ENCODE measurements at regions not wholly inside any gene's neighbourhood (a gene's known extent, or its start where the extent isn't known, plus 50 kb on each side); places are given as distances from the start of the nearest gene placed in this dataset.
"Not testable (repeated sequence)": the region's sequence is repeated elsewhere in the genome, so short reads cannot be mapped to it uniquely, and the experiment has no call there.

DNA sequence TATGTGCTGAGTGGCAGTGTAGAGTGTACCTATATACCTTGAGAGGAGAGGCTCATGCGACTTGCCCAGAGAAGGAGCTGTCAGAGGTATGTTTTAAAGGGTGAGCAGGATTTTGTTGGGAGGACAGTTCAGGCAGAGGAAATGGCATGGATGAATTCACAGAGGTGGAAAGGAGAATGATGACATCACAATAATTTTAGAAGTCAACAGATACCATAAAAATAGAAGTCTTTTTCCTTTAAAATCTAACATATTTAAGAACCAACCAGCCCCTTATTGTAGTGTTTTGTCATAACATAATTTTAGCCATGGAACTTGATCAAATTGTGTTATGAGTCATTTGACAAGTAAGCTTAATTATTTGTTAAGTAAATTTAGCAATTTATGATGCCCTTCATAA, 538.1 kb upstream of the GYPC start:
- DNase-seq, result no peak

DNA sequence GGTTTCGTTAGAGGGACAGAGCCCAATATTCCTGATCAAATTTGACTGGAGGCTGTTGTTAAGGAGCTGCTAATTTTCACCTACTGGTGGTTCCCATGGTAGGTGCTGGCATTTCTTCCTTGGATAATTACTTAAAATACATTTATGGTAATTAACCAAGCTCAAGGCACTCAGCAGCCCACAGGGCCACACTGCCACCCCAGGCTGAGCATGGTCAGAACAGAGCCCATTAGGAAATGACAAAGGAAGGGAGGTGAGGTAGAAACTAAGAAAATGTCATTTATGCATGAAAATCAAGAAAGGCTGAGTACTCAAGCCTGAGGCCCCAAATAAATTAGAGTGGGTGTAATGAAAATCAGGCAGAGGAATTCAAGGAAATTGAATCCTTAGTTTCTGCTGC, 510.2 kb upstream of the GYPC start:
- DNase-seq, result no peak

DNA sequence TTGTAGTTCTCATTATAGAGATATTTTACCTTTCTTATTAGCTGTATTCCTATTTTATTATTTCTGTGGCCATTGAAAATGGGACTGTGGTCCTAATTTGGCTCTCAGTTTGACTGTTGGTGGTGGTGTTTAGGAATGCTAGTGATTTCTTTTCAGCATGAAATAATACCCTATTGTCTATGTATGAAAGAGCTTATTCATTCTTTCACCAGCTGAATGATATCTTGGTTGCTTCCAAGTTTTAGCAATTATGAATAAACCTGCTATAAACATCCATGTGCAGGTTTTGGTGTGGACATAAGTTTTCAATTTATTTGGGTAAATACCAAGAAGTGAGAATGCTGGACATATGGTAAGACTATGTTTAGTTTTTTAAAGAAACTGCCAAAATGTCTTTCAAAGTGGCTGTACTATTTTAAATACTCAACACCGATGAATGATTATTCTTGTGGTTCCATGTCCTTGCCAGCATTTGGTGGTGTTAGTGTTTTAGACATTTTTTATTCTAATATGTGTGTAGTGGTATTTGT, 501.6 kb upstream of the GYPC start:
- no peak for DNase-seq

DNA sequence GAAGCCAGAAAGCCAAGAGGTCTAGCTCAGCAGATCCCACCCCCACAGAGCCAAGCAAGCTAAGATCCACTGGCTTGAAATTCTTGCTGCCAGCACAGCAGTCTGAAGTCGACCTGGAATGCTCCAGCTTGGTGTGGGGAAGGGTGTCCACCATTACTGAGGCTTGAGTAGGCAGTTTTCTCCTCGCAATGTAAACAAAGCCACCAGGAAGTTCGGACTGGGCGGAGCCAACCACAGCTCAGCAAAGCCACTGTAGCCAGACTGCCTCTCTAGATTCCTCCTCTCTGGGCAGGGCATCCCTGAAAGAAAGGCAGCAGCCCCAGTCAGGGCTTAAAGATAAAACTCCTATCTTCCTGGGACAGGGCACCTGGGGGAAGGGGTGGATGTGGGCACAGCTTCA, 495.0 kb upstream of the GYPC start:
- DNase-seq, result not testable (repeated sequence)

DNA sequence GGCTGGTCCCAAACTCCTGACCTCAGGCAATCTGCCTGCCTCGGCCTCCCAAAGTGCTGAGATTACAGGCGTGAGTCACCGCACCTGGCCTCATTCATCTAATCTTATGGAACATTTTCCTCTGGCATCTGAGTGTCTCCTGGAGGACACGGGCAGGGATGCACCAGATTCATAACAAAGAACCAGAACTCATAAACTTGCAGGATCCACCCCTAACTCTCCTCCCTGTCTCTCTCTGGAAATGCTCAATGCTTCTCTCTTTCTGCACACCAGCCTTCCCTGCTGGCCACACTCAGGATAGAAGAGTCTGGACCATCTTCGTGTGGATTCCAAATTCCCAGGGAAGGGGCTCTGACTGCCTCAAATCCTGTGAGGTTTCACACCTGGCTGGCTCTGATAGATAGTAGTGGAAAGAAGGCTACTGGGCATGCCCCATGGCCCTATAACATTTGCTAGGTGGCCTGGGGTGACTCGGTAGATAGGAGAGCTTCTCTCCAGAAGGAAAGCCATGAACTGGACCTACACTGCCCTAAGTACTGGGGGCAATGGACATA, 483.2 kb upstream of the GYPC start:
- no peak for DNase-seq

DNA sequence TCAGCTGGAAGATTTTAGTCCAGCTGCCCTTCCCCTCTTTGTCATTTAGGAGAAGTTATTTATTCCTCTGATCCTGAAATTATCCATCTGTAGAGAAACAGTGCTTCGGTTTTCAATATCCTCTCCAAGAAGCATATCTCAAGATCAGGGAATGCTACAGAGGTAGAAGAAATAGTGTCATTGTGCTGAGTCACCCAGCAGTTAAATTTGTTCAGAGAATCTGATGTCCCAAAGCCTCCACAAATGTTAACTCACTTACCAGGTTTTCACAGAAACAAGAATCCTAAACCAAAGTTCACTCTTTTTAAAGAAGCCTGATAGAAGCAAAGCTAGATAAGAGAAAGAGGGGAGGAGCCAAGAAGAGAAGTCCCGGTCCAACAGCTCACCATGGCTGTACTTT, 480.7 kb upstream of the GYPC start:
- DNase-seq, result no peak

DNA sequence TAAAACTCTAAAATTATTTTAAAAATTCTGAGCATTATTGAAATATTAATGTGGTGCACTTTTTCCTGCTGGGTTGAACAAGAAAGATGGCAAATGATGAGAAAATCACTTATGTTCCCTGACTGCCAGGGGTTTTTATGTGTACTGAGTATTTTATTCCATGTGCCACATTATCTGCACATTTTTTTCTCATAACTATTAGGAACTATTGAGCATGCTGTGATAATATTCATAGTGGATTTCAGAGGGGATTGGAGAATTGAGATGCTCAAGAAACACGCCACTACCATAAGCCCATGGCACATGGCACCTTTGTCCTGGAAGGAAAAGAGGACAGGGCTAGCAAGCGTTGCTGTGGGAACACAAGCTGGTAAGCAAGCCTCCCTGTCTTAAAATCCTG, 478.5 kb upstream of the GYPC start:
- DNase-seq, result no peak

DNA sequence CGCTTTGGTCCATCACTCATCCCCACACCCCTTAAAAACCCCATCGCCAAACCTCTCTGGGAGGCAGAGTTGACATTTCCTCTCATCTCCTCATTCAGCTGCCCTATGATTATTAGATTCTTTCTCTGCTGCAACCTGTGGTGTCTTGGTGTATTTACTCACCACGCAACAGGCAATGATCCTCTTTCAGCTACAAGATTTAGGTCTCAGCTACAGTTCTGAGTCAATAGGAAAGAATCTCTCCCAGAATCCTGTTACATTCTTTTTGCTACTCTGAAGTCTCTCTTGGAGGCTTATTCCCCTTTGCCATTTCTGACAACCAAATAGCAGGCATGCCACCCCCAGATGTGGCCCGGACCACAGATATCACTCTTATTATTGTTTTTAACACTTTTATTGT, 468.3 kb upstream of the GYPC start:
- DNase-seq, result no peak

DNA sequence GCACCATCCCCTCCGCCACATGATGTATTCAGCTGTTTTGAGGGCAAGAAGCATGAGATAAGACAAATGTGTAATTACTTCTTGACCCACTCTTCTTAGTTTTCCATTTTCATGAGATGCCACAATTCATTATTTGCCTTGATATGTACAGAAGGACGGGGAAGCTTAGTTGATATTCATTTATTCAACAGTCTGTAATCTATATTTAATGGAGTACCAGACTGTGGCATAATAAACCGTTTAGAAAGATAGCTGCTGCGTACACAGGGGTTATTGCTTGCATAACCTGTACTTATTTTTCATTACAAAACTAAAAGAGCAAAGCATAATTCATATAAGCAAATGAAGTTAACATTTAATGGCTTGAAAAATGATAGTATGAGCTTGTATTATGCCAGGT, 466.4 kb upstream of the GYPC start:
- no peak for DNase-seq

DNA sequence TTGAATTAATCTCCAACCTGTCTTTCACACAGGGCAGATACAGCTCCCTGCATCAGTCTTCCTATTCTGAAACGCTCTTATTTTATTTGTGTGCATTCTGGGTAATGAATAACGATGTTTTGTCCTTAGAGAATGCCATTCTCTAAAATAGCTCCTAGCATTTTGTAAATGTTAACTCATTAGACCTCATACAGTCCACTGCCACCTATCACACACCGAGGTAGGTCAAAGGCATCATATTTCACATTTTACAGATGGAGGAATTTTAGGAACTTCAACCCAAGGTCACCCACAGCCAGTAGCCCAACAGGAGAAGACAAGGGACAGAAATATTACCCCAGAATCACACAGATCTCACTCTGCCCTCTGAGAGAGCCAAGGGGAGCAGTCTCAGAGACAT, 455.4 kb upstream of the GYPC start:
- no peak for DNase-seq

DNA sequence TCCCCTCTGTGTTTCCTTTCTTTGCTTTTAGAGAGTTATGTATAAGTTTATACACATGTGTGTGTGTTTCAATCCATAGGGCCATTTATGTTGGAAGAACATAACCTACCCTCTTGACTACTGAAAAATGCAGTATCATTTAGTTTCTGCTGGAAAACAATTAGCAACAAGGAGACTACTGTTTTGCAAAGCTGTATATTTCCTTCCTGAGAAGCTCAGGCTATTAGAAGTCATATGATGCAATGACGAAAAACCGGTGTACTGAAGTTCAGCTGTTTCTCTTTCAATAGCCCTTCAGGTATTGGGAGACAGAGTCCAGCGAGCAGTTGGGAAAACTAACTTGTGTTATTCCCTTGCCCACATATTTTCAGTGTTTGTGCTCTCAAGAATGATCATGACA, 447.7 kb upstream of the GYPC start:
- no peak for DNase-seq

DNA sequence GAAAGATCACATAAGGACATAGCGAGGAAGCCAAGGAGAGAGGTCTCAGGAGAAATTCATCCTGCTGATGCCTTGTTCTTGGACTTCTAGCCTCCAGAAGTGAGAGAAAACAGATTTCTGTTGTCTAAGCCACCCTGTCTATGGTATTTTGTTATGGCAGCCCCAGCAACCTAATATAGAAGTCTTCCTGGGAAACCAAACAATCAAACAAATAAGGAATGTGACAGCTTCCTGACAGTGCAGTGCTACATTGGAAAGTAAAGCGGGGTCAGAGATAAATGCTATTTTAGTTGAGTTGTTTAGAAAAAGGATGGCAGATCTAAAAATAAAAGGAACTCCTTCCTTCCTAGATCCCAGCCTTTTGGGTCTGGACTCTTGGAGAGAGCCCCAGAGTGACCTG, 443.2 kb upstream of the GYPC start:
- DNase-seq, result no peak

DNA sequence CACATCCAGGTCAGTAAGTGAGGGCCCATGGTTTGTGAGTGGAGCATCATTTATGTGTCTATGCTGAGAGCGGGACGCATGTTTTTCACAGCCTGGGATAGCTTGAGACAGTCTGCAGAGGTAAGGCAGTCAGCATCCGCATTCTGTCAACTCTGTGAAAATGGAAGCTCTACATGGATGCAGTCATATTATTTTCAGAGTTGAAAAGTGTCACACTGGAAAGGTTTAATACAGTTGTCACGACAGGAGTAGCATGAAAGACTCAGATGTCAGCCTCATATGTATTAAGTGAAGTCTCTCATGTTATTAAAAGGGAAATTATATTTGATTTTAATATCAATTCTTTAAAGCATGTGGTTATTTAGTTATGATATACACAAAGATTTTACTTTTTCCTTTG, 436.9 kb upstream of the GYPC start:
- DNase-seq, result no peak

DNA sequence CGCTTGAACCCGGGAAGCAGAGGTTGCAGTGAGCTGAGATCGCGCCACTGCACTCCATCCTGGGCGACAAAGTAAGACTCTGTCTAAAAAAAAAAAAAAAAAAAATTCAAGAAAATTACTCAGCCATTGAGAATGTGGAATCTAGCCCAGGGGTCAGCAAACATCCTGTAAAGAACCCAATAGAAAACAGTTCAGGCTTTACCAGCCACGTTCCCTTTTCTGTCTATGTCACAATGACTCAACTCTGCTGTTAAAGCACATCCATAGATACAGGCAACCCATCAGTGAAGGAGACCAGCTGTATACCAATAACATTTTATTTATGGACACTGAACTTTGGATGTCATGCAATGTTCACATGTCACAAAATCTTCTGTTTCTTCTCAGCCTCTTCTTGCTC, 435.6 kb upstream of the GYPC start:
- DNase-seq, result no peak

DNA sequence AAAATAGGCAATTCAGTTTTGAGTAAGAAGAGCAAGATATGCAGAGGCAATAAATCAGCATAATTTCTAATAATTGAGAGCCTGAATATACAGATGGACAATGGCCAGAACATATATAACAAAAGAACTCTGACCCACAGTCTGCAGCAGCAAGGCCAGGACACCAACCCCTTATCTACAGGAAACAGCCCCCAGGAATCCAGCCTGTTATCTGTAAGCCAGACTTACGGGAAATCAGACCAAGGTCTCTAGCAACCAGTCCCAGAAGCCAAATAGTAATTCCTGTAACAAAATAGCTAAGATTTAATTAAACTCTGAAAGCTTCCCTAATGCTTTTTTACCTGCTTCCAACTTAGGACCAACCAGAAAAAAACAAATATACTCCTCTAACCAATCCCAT, 434.5 kb upstream of the GYPC start:
- no peak for DNase-seq

DNA sequence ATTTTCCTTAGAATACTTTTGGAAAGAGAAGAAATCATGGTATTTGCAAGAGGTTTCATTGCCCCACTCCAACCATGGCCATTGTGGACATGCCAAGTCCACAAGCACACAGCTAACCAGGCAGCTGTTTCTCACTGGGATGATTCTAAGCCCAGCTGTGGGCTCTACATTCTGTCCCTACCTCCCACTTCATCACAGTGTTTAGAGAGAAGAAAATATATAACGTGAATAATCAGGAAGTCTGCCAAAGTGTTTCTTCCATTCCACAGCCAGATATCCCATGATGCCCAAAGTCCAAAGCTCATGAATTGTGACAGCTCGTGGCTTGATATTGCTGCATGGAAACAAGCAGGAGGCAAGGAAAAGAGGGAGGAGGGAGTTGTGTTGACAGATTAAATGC, 433.7 kb upstream of the GYPC start:
- DNase-seq, result no peak

DNA sequence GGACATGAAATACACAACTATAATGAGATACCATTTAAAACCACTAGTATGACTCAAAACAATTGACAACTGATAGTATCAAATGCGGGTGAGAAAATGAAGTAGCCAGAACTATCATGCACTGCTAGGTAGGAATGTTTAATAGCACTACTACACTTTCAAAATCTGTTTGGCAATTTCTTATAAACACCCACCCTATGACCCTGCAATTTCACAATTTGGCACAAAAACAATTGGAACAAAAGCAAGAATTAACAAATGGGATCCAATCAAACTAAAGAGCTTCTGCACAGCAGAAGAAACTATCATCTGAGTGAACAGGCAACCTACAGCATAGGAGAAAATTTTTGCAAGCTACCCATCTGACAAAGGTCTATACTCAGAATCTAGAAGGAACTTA, 431.2 kb upstream of the GYPC start:
- no peak for DNase-seq

DNA sequence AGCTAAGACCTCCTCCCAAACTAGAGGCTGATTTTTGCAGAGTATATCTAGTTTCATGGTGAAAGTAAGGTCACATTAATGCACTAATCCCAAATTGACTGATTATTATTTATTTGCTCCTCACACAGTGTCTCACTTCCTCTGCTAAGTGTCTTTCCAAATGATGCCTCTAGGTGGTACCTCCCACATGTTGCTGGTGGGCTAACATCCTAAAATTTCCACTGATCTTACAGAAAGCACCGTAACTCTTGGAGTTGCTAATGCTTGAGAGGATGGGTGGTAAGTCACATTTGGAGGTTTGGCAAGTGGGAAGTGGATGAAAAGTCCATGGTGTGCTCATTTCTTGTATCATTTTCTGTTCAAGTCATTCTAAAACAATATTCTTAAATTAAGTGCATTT, 428.7 kb upstream of the GYPC start:
- DNase-seq, result no peak

DNA sequence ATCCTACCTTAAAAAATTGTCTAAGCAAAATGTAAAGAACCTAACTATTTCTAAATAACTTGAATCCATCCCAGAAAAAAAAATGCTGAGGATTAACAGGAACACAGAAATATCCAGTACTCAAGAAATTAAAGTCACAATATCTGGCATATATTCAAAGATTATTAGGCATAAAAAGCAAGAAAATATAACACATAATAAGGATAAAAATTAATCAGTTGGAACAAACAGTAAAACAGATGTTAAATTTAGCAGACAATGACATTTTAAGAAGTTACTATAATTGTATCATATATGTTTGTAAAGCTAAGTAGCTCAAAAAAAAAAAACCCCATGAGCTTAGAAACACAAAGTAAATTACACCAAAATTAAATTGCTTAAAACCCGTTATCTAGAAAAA, 427.4 kb upstream of the GYPC start:
- DNase-seq, result no peak

DNA sequence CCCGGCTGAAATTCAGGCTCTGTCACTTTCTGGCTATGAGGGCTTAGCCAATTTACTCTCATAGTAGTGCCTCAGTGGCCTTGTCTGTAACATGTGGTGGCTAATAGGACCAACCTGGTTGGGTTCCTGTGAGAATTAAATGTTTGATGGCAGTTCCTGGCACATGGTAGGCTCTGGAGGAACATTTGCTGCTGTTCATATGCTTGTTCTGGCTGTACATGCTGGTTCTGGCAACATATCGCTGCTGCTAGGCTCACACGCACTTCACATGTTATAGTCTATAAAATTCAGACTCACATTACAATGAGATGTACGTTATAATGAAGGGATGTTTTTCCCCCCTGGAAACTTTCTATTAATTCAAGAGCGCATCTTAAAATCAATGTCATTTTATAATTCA, 417.7 kb upstream of the GYPC start:
- DNase-seq, result no peak

DNA sequence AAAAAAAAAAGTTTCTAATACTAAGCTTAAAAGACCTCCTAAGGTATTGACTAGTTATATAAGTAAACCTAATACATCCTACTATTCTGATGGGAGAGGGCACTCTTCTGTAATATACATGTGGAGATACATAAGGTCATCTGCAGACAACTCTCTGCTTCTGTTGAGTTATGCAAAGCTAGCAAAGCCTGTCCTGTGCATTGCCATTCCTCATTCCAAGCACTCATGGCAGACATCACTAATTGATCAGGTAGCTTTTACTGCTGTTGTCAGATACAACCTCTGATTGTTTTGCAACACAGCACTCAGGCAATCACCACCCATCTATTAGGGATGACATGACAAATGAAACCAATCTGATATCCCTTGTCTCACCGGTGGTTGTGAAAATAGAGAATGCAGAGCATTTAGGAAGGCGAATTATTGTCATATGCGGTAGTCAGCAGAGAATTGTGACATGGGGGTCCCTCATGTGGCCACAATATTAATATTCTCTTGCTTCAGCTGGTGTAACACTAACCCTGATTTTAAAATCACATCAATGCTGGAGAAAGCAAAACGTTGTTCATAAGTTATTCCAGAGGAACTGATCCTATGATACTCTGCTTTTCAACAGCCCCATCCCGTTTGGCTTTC, 416.5 kb upstream of the GYPC start:
- DNase-seq, result no peak

DNA sequence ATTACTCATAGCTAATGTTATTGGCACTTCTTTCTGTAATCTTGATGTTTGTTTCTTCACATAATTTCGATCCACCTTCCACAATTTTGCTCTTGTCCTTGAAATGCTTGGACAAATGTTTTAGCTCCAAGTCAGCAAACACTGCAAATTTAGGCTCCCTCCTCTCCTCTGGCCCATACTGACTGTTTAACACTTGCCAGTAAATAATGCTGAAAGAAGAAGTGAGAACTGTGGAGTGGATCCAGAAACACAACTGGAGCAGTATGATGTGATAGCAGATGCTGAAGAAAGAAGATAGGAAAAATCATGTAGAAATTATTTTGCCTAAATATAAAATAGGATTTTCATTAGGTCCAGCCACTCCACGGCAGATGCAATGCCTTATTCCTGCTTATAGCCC, 415.0 kb upstream of the GYPC start:
- no peak for DNase-seq

DNA sequence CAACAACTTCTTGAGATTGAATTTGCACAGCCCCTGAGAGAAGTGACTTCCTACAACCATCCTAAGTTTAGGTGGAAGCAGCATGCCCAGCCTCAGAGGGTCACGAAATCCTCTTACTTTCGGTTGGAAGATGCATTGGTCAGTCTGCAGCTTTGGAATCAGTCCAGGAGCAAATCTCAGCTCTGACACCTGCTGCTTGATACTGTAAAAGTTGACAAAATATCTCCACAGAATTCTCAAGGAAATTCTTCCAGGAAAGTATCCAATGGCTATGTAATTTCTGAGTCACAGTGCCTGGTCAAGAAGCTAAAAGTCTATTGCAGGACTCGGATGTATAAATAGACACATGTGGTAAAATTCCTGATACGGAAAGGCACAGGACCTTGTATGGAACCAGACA, 414.5 kb upstream of the GYPC start:
- no peak for DNase-seq

DNA sequence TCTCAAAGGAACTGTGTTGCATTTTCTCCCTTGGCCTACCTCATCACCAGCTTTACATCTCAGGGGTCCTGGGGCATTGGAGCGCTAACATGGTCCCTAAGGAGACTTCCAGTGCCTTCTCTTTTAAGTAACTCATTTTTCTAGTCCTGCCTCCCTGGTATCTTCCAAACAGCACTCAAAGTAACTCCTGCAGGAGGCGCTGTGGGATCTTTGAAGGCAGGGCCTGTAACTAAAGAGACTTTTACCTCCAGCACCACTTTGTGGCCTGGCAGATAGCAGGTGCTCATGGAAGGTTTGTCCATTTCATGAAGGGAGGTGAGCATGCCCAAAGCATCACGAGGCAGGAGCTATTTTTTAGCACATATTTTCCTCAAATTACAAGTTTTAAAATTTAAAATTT, 411.0 kb upstream of the GYPC start:
- DNase-seq, result no peak

DNA sequence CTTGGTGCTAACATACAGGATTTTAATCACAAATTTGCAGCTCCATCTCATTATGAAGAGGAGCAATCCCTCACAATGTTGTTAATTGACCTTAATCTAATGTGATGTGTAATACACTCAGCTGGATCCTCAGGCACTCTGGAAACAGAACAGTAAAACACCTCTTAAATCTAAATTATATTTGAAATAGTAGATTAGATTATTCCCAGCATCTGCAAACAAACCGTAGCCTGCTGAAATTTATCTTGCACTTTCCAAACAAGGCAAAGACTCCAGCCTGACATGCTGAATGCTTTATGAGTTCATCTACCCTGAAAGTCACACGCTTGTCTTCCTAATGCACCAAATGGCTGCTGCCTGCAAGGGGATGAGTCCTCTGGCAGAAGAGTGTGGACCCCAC, 402.3 kb upstream of the GYPC start:
- no peak for DNase-seq
